NCI-H2029 treated with DMSO at 0.1 percent for 48 hours (cell line): ENCODE measurements at regions not wholly inside any gene's neighbourhood (a gene's known extent, or its start where the extent isn't known, plus 50 kb on each side); places are given as distances from the start of the nearest gene placed in this dataset.
"Not testable (repeated sequence)": the region's sequence is repeated elsewhere in the genome, so short reads cannot be mapped to it uniquely, and the experiment has no call there.

Experiments
- DNase-seq: peaks from one replicate; lab custom pipeline; 2025; lab: John Stamatoyannopoulos, UW

DNA sequence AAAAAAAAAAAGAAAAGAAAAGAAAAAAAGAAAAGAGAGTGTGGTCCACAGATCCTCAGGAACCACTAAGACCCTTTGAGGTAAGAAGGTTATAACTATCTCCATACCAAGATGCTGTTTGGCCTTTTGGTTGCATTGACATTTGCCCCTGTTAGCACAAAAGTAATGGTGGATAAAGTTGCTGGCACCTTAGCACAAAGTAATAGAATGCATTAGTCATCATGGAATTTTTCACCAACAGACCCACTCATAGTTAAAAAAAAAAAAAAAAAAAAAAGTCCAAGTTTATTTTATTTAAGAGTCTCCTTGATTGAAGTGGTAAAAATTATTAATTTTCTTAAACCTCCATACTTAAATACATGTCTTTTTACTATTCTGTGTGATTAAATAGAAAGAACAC is 78.4 kb upstream of the RBPJ start:
- DNase-seq: no peak

DNA sequence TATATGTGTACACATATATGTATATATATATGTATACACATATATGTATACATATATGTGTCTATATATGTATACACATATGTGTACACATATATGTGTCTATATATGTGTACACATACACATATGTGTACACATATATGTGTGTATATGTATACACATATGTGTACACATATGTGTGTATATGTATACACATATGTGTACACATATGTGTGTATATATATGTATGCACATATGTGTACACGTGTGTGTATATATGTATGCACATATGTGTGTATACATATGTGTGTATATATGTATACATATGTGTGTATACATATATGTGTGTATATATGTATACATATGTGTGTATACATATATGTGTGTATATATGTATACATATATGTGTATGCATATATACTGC is 76.7 kb upstream of the RBPJ start:
- DNase-seq: not testable (repeated sequence)

DNA sequence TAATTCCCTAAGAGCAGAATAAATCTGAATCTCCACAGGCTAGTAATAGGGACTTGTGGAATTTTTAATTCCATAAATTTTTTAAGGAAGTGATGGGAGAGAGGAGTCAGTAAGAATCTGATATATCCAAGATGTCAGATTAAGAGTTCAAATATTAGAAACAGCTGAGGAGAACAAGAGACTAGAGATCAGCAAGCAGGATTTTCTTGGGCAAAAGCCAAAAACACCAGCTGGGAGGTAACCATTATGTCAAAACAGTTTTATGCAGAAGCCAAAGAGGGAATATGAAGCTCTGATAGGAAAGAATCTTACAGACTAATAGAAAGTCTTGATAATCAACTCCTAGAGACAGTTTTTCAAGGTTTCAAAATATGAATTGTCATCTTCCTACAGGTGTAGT is 72.2 kb upstream of the RBPJ start:
- DNase-seq: peak; percentile 56

DNA sequence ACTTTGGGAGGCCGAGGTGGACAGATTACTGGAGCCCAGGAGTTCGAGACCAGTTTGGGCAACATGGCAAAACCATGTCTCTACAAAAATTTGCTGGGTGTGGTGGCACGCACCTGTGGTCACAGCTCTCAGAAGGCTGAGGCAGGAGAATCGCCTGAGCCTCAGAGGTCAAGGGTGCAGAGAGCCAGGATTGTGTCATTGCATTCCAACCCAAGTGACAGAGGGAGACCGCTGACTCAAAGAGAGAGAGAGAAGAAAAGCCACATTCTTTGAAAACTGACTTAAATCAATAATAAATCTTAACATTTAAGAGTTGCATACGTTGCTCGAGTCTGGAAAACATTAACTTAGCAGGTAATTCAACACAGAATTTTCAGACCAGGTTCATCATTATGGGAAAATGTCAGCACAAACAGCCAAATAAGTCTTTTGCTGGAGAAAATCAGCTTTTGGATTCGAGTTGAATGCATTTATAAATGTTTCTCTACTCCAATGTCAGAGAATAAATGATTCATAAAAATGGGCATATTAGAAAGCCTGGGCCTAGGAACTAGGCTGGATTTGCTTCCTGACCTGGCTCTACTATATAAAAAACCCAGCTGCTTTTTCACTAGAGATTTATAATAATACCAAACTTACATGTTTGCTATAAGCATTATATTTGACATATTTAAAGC is 68.3 kb upstream of the RBPJ start:
- DNase-seq: no peak

DNA sequence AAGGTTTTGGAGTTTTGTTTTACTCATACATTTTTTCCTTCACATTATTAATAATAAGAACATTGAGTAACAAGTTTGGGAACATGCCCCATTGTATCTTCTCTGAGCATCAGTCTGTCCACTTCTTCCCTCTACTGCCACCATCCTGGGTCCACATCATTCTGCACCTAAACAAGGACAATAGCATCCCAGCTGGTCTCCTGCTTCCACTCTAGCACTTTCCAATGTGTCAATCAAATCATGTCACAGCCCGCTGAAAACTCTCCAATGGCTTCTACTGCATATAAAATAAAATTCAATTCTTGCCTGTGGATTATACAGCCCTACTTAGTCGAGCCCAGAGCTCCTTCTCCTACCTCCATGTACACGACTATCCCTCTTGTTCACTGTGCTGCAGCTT is 66.8 kb upstream of the RBPJ start:
- DNase-seq: no peak

DNA sequence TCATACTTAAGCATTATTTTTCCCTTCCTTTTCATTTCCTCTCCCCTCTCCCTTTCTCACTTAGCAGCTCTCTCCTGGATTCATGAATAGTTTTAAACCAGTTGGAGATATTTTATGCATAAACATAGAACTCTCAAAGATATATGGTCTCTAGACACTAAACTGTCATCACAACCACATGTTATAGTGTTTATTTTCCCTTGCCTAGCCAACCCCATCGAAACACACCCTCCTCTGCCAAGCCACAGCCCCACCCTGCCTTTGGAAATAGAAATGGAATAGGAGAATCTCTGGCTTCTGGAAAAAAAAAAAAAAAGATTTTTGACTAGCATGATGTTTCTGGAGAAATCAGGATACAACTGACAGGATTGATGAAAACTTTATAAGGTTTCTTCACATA is 64.8 kb upstream of the RBPJ start:
- DNase-seq: no peak

DNA sequence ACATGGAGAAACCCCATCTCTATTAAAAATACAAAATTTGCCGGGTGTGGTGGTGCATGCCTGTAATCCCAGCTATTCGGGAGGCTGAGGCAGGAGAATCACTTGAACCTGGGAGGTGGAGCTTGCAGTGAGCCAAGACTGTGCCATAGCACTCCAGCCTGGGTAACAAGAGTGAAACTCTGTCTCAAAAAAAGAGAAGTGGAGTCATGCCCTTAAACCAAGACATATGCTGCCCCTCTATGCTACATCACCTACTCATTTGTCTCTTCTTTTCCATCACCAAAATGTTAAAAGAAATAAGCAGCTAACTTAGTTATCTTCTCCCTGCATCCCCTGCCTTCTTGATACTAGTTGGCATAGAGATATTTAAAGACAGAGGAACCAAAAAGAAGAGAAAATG is 63.4 kb upstream of the RBPJ start:
- DNase-seq: not testable (repeated sequence)

DNA sequence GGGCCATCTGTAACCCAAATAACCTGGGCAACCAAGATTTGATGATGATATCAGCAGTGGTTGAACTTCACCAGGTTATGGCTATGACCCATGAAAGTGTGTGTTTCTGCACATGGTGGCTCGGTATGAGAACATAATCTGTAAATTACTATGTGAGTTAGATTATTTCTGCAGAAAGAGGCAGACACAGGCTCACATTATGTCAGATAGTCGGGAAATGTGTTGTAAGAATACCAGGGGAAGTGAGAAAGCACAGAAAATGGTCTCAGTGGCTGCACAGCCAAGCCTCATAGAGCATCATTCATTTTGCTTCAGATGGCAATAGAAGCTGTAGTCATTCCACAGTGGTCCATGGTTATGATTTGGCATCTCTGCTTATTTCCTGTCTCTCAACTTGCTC is 63.0 kb upstream of the RBPJ start:
- DNase-seq: no peak

DNA sequence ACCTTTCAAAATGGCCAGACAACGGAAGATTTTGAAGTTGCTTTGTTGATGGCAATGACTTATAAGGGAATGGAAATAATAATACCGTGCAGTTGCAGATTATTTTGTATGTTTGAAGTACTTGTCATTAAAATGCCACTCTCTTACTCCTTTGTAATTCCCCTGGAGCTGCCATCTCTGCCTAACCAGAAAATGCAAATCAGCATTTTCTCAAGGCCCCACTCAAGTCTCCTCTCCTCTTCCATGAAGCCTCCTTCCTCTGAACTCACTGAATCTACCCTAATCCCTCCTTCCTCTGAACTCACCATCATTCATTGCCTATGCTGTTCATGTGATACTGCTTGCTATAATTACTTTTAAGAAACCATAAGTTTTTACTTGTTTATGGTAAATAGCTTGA is 60.2 kb upstream of the RBPJ start:
- no peak for DNase-seq

DNA sequence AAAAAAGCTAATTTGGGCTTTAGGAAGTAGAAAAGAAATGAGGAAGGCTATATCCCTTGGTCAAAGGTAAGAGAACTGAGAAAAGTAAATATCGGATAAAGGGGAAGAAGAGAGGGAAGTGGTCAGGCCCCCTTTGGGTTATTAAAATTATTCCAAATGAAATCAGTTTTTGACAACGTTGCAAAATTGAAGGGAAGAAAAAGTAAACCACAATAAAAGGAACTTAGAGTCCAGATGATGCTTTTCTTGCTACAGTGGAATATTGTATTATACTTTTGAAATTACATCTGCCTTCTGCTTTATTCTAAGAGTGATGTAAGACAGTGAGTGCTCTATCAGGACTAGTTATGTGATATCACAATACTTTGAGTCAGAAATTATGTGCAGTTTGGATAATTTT is 59.4 kb upstream of the RBPJ start:
- DNase-seq: no peak

DNA sequence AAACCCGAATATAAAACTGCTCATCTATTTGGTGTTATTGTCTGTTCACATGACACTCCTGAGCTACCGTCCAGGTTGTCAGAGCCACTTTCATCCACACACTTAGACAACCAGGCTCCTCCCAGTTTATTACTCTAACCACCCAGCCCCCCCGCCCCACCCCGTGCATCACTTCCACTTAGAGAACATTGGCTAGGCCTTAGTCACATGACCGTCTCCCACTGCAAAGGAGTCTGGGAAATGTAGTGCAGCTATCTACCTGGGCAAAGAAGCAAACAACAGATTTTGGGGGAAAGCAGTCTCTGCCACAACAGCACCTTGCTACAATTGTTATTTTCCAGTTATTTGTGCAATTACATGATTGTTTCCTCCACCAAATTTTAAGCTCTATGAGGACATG is 57.6 kb upstream of the RBPJ start:
- peak; percentile 39 for DNase-seq

DNA sequence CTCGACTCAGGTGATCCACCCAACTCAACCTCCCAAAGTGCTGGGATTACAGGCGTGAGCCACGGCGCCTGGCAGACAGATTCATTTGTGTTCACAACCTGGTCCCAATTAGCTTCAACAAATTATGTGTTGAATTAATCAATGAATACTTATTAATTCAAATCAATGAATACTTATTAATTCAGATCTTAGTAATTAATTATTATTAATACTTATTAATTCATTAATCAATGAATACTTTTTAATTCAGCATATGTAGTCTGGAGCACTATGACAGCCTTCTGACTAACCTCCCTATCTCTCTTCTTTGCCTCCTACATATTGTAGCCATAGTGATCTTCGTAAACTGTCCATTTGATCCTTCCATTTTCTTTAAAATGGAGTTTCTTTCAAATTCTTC is 56.7 kb upstream of the RBPJ start:
- no peak for DNase-seq

DNA sequence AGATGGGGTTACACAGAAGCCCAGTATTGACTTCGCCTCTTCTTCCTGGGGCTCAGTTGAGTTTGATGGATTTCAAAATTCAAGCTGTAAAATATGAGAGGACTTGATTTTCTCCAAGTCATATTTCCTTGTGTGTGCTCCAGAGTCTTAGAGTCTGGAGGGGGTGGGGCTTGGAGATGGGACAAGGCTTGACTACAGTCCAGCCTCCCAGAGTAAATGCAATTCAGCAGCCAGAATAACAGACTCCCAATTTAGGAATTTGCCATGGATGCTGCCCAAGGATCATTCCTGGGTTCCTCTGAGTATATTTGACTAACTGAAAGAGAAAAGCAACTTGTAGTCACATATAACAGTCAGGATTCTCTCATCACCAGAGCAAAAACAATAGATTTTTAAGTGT is 53.7 kb upstream of the RBPJ start:
- DNase-seq: no peak

DNA sequence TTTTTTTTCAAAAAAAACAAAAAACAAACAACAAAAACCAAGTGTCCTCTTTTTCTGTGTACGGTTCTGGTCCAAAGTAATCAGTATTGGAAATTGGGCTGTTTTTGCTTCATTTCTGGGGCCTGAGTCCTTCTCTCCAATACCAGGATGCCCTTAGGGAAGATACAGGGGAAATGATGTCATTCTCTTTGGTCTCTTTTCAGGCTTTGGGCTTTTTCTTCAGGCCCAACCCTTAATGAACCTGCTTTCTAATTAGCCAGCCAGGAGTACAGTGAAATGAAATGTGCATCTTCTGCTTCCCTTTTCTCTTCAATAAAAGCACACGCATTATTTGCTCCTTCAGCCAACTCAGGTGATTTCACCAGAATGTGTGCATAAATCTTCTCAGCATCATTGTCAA is 52.6 kb upstream of the RBPJ start:
- DNase-seq: no peak

DNA sequence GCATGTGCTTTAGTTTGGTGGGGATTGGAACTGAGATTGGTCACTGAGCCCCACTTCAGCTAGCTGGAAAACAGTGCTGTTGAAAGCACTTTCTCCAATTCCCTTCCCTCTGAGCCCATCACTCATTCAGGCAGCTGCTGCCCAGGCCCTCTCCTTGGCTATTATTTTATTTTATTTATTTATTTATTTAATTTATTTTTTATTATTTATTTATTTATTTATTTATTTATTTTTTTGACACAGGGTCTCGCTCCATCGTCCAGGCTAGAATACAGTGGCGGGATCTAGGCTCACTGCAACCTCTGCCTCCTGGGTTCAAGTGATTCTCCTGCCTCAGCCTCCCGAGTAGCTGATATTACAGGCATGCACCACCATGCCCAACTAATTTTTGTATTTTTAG is 51.8 kb upstream of the RBPJ start:
- no peak for DNase-seq
